ENCODE measurements at regions not wholly inside any gene's neighbourhood (a gene's known extent, or its start where the extent isn't known, plus 50 kb on each side); places are given as distances from the start of the nearest gene placed in this dataset.
"Not testable (repeated sequence)": the region's sequence is repeated elsewhere in the genome, so short reads cannot be mapped to it uniquely, and the experiment has no call there.

GRCh38 chr4:127479031-127479622 is 153.6 kb upstream of the INTU start:
- ATAC-seq (no peak), DNase-seq (no peak)

- DNase-seq (no peak), ATAC-seq (no peak)
Measured at GRCh38 chr4:127482049-127482448, 150.7 kb upstream of the INTU start.

- no peak for DNase-seq
- no peak for ATAC-seq
Measured at GRCh38 chr4:127484117-127484516, 148.6 kb upstream of the INTU start.

- ATAC-seq, result no peak
Measured at GRCh38 chr4:127486248-127486647, 146.5 kb upstream of the INTU start.

GRCh38 chr4:127491571-127491970 is 141.2 kb upstream of the INTU start:
- ATAC-seq, result no peak
- no peak for DNase-seq

More at GRCh38 chr4:127486248-127486647, 146.5 kb upstream of the INTU start:
- no peak for DNase-seq

- DNase-seq, result not testable (repeated sequence)
Measured at GRCh38 chr4:127496875-127497274, 135.9 kb upstream of the INTU start.

GRCh38 chr4:127498366-127498765 is 134.4 kb upstream of the INTU start:
- DNase-seq (no peak), ATAC-seq (no peak)

More at GRCh38 chr4:127496875-127497274, 135.9 kb upstream of the INTU start:
- not testable (repeated sequence) for ATAC-seq

GRCh38 chr4:127500242-127500641 is 132.5 kb upstream of the INTU start:
- DNase-seq, result no peak
- ATAC-seq, result no peak

GRCh38 chr4:127501103-127501502 is 131.7 kb upstream of the INTU start:
- DNase-seq (no peak), ATAC-seq (no peak)

GRCh38 chr4:127503111-127503510 is 129.6 kb upstream of the INTU start:
- no peak for DNase-seq
- no peak for ATAC-seq

- DNase-seq (no peak), ATAC-seq (no peak)
Measured at GRCh38 chr4:127505203-127505602, 127.6 kb upstream of the INTU start.

- ATAC-seq (no peak), DNase-seq (no peak)
Measured at GRCh38 chr4:127506283-127506682, 126.5 kb upstream of the INTU start.

- DNase-seq (no peak), ATAC-seq (no peak)
Measured at GRCh38 chr4:127509155-127509554, 123.6 kb upstream of the INTU start.

- not testable (repeated sequence) for DNase-seq, ATAC-seq
Measured at GRCh38 chr4:127512672-127513071, 120.1 kb upstream of the INTU start.

- DNase-seq, ATAC-seq: not testable (repeated sequence)
Measured at GRCh38 chr4:127515259-127515658, 117.5 kb upstream of the INTU start.

GRCh38 chr4:127518046-127518445 is 114.7 kb upstream of the INTU start:
- no peak for ATAC-seq
- no peak for DNase-seq

- ATAC-seq, result no peak
- no peak for DNase-seq
Measured at GRCh38 chr4:127521463-127521862, 111.3 kb upstream of the INTU start.

GRCh38 chr4:127523369-127523768 is 109.4 kb upstream of the INTU start:
- no peak for DNase-seq

GRCh38 chr4:127525608-127526007 is 107.1 kb upstream of the INTU start:
- ATAC-seq, result no peak
- no peak for DNase-seq

More at GRCh38 chr4:127523369-127523768, 109.4 kb upstream of the INTU start:
- ATAC-seq, result no peak

GRCh38 chr4:127528302-127528701 is 104.5 kb upstream of the INTU start:
- DNase-seq (no peak), ATAC-seq (no peak)

- ATAC-seq, DNase-seq: not testable (repeated sequence)
Measured at GRCh38 chr4:127529879-127530278, 102.9 kb upstream of the INTU start.

GRCh38 chr4:127533028-127533700 is 99.6 kb upstream of the INTU start:
- DNase-seq, result no peak
- no peak for ATAC-seq

- no peak for DNase-seq
- ATAC-seq, result no peak
Measured at GRCh38 chr4:127534041-127534825, 98.5 kb upstream of the INTU start.
